SK-N-SH (cell line): ENCODE measurements at regions not wholly inside any gene's neighbourhood (a gene's known extent, or its start where the extent isn't known, plus 50 kb on each side); places are given as distances from the start of the nearest gene placed in this dataset.

Source experiments
- CTCF ChIP-seq: fragments of 200-600 bp; sonication (generic); IDR thresholded peaks from 2 replicates; pipeline ENCODE4 v1.6.1; 2017; ENCODE audit warnings: antibody characterized with exemption, mild to moderate bottlenecking, moderate library complexity
- EZH2phosphoT487 ChIP-seq: fragments of 200-600 bp; sonication (generic); IDR thresholded peaks from 2 replicates; pipeline ENCODE4 v1.6.1; 2017; ENCODE audit warnings: low read depth, mixed run types, mild to moderate bottlenecking, antibody characterized with exemption, moderate library complexity, borderline replicate concordance
- MAX ChIP-seq: IDR thresholded peaks from 2 replicates; pipeline ENCODE4 v1.4.0; 2012; ENCODE audit warnings: low read depth
- REST ChIP-seq: IDR thresholded peaks from 2 replicates; pipeline ENCODE4 v1.6.1; 2012; ENCODE audit warnings: mild to moderate bottlenecking, low read depth, low read length, moderate library complexity
- TEAD4 ChIP-seq: IDR thresholded peaks from 2 replicates; pipeline ENCODE4 v1.4.0; 2012; ENCODE audit warnings: mild to moderate bottlenecking, borderline replicate concordance; ENCODE audit not compliant: insufficient read depth
- YY1 ChIP-seq: IDR thresholded peaks from 2 replicates; pipeline ENCODE4 v1.4.0; 2012; ENCODE audit warnings: low read depth, mild to moderate bottlenecking

GRCh38 chr3:137845666-137846065 lies 81.6 kb downstream of the SOX14 start:
- no peak for TF ChIP-seq YY1
- no peak for TF ChIP-seq REST
- TF ChIP-seq TEAD4, result no peak
- TF ChIP-seq MAX, result no peak
- TF ChIP-seq EZH2phosphoT487, result no peak
- no peak for TF ChIP-seq CTCF
